PFSK-1 (cell line): ENCODE measurements at regions not wholly inside any gene's neighbourhood (a gene's known extent, or its start where the extent isn't known, plus 50 kb on each side); places are given as distances from the start of the nearest gene placed in this dataset.

Source experiments
- POLR2AphosphoS5 ChIP-seq: IDR thresholded peaks from 2 replicates; pipeline ENCODE4 v1.6.1; 2012; ENCODE audit warnings: low read depth, mild to moderate bottlenecking, control low read depth, low read length, moderate library complexity
- REST ChIP-seq, 2 experiments: IDR thresholded peaks; 2 replicates each; pipeline versions ENCODE4 v1.6.1 to v1.8.0; 2011 to 2012; ENCODE audit warnings: low read depth in 2 of 2, low read length in 2 of 2, control low read depth in 1 of 2, inconsistent platforms in 1 of 2, mild to moderate bottlenecking in 1 of 2, moderate library complexity in 1 of 2; ENCODE audit not compliant: insufficient read depth in 1 of 2
- SIN3A ChIP-seq: IDR thresholded peaks from 2 replicates; pipeline ENCODE4 v1.6.1; 2012; ENCODE audit warnings: mild to moderate bottlenecking, low read length, moderate library complexity, borderline replicate concordance; ENCODE audit not compliant: insufficient read depth
- TAF1 ChIP-seq: IDR thresholded peaks from 2 replicates; pipeline ENCODE4 v1.6.1; 2012; ENCODE audit warnings: low read length, control low read depth, borderline replicate concordance; ENCODE audit not compliant: insufficient read depth

- no peak for TF ChIP-seq REST (IDR thresholded peaks at IDR 0.05; ENCODE audit: insufficient read depth in 1 of 2, low read depth in 2 of 2, low read length in 2 of 2)
- no peak for TF ChIP-seq POLR2AphosphoS5
- no peak for TF ChIP-seq SIN3A
- no peak for TF ChIP-seq TAF1
Measured at GRCh38 chr13:80782441-80782840, 441.5 kb upstream of the SPRY2 start.
